HG03280 (cell line): ENCODE measurements at regions not wholly inside any gene's neighbourhood (a gene's known extent, or its start where the extent isn't known, plus 50 kb on each side); places are given as distances from the start of the nearest gene placed in this dataset.
"Not testable (repeated sequence)": the region's sequence is repeated elsewhere in the genome, so short reads cannot be mapped to it uniquely, and the experiment has no call there.

ENCODE experiments used
- ATAC-seq: cut with Tn5 transposase; IDR thresholded peaks from one replicate; pipeline ENCODE4 v1.9.1; 2021; ENCODE audit warnings: mild to moderate bottlenecking, moderate library complexity; ENCODE audit not compliant: unreplicated experiment

- ATAC-seq, result no peak
These were observed 529.7 kb downstream of the IGSF11 start for GRCh38 chr3:118504906-118505305.

- no peak for ATAC-seq
These were observed 528.9 kb downstream of the IGSF11 start for GRCh38 chr3:118505784-118506183.

GRCh38 chr3:118511402-118511801 is 523.2 kb downstream of the IGSF11 start:
- no peak for ATAC-seq

- no peak for ATAC-seq
These were observed 522.3 kb downstream of the IGSF11 start for GRCh38 chr3:118512301-118512700.

GRCh38 chr3:118525077-118525476 is 509.6 kb downstream of the IGSF11 start:
- no peak for ATAC-seq

GRCh38 chr3:118526758-118527513 is 507.7 kb downstream of the IGSF11 start:
- peak; percentile 79 for ATAC-seq

- peak; percentile 53 for ATAC-seq
These were observed 507.1 kb downstream of the IGSF11 start for GRCh38 chr3:118527514-118528044.

- ATAC-seq, result no peak
These were observed 505.1 kb downstream of the IGSF11 start for GRCh38 chr3:118529554-118529953.

- no peak for ATAC-seq
These were observed 504.2 kb downstream of the IGSF11 start for GRCh38 chr3:118530350-118530922.

GRCh38 chr3:118530927-118531356 is 503.7 kb downstream of the IGSF11 start:
- ATAC-seq, result not testable (repeated sequence)

- no peak for ATAC-seq
These were observed 502.8 kb downstream of the IGSF11 start for GRCh38 chr3:118531816-118532215.

GRCh38 chr3:118533676-118534075 is 501.0 kb downstream of the IGSF11 start:
- ATAC-seq, result no peak

- ATAC-seq, result no peak
These were observed 500.1 kb downstream of the IGSF11 start for GRCh38 chr3:118534519-118534918.

- no peak for ATAC-seq
These were observed 497.9 kb downstream of the IGSF11 start for GRCh38 chr3:118536764-118537163.

GRCh38 chr3:118537454-118537853 is 497.2 kb downstream of the IGSF11 start:
- ATAC-seq, result no peak

GRCh38 chr3:118538187-118538586 is 496.5 kb downstream of the IGSF11 start:
- ATAC-seq, result no peak

GRCh38 chr3:118539820-118540447 is 494.7 kb downstream of the IGSF11 start:
- not testable (repeated sequence) for ATAC-seq

GRCh38 chr3:118540448-118540821 is 494.2 kb downstream of the IGSF11 start:
- not testable (repeated sequence) for ATAC-seq

- no peak for ATAC-seq
These were observed 493.8 kb downstream of the IGSF11 start for GRCh38 chr3:118540826-118541225.

- ATAC-seq, result no peak
These were observed 492.9 kb downstream of the IGSF11 start for GRCh38 chr3:118541796-118542195.

GRCh38 chr3:118543832-118544231 is 490.8 kb downstream of the IGSF11 start:
- ATAC-seq, result no peak

- no peak for ATAC-seq
These were observed 490.2 kb downstream of the IGSF11 start for GRCh38 chr3:118544458-118544857.
